Activated CD4-positive, alpha-beta memory T cell treated with anti-CD3 and anti-CD28 coated beads for 36 hours (primary cell): ENCODE measurements at regions not wholly inside any gene's neighbourhood (a gene's known extent, or its start where the extent isn't known, plus 50 kb on each side); places are given as distances from the start of the nearest gene placed in this dataset.

ENCODE experiments used
- CTCF ChIA-PET: fragments of 350-600 bp; sonication (Branson Sonifier 250); formaldehyde crosslinking; loops from one replicate; lab custom pipeline; 2021; ENCODE audit warnings: antibody characterized with exemption, inconsistent platforms; lab: Charles Lee
- POLR2A ChIA-PET: fragments of 350-600 bp; sonication (Branson Sonifier 250); formaldehyde crosslinking; loops from one replicate; lab custom pipeline; 2021; ENCODE audit warnings: antibody characterized with exemption; lab: Charles Lee
- DNase-seq: peaks from one replicate; pipeline ENCODE4 v3.0.0-alpha.2; 2020
- H3K27ac Mint-ChIP-seq: one replicate; pipeline ENCODE4 v1.8.0; 2021; ENCODE audit warnings: mixed read lengths
- H3K27me3 Mint-ChIP-seq: one replicate; pipeline ENCODE4 v1.8.0; 2021; ENCODE audit warnings: mixed read lengths
- H3K36me3 Mint-ChIP-seq: one replicate; pipeline ENCODE4 v1.8.0; 2021; ENCODE audit warnings: mixed read lengths
- H3K4me1 Mint-ChIP-seq: one replicate; pipeline ENCODE4 v1.8.0; 2021; ENCODE audit warnings: low read depth, mixed read lengths
- H3K4me3 Mint-ChIP-seq: one replicate; pipeline ENCODE4 v1.8.0; 2021; ENCODE audit warnings: mild to moderate bottlenecking, mixed read lengths
- H3K9me3 Mint-ChIP-seq: one replicate; pipeline ENCODE4 v1.8.0; 2021; ENCODE audit warnings: mixed read lengths
- intact Hi-C: fragments of 100-400 bp; cut with micrococcal nuclease; formaldehyde crosslinking; loops from one replicate; pipeline ENCODE4 v1.15.1; 2023

- ChIA-PET CTCF (interaction anchor here (0.6 to 1.0 kb wide), 2 partner anchors 147 to 1416 kb away, joined by 3 read pairs; no protein-coding TSS in a partner anchor), POLR2A (no interaction called here)
- Mint-ChIP-seq H3K4me3 (no peak overlapping the region), H3K36me3 (no peaks in the 10 kb centered on the region), H3K9me3 (no peaks in the 10 kb centered on the region), H3K27ac (no peak overlapping the region), H3K4me1 (no peaks in the 10 kb centered on the region), H3K27me3 (no peaks in the 10 kb centered on the region)
- DNase-seq: peak; percentile 31
- intact Hi-C loops: no loop called here
Measured at GRCh38 chr2:35428548-35428947, 927.0 kb upstream of the CRIM1 start.

DNA sequence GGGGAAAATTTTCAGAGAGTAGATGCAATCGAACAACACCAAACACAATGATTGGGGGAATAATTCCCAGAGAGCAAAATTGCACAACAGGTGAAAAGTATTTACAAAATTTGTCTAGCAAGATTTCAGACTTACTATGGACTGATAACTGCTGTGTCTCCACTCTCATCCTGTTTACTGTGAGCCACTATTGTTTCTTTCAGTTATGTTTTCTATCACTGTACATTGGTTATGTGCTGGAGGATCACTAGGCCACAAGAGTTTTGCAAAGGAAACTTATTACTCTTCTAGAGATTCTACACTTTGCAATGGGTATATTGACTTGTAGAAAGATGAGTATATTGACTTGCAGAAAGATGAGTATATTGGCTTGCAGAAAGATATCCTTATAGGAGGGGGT lies 934.1 kb upstream of the CRIM1 start:
- intact Hi-C loops: no loop called here
- ChIA-PET CTCF (interaction anchor here (1.0 kb wide), 1 partner anchor 11 kb away, joined by 4 read pairs; no protein-coding TSS in a partner anchor), POLR2A (no interaction called here)
- H3K9me3 Mint-ChIP-seq: no peaks in the 10 kb centered on the region
- DNase-seq: no peak
- no peaks in the 10 kb centered on the region for H3K36me3 Mint-ChIP-seq
- no peaks in the 10 kb centered on the region for H3K4me1 Mint-ChIP-seq
- H3K4me3 Mint-ChIP-seq: no peak overlapping the region
- no peaks in the 10 kb centered on the region for H3K27me3 Mint-ChIP-seq
- no peak overlapping the region for H3K27ac Mint-ChIP-seq

GRCh38 chr2:35417293-35417692 lies 938.3 kb upstream of the CRIM1 start:
- ChIA-PET POLR2A (no interaction called here), CTCF (interaction anchor here (0.8 kb wide), 1 partner anchor 11 kb away, joined by 3 read pairs; no protein-coding TSS in a partner anchor)
- Mint-ChIP-seq H3K27me3 (peaks cover 3% of the 10 kb centered on the region), H3K4me1 (no peaks in the 10 kb centered on the region), H3K4me3 (no peak overlapping the region), H3K36me3 (no peaks in the 10 kb centered on the region), H3K9me3 (no peaks in the 10 kb centered on the region), H3K27ac (no peak overlapping the region)
- no peak for DNase-seq
- intact Hi-C loops: loop anchor here (10.0 kb wide), 1 partner anchor 1742 kb away; no protein-coding TSS in a partner anchor

DNA sequence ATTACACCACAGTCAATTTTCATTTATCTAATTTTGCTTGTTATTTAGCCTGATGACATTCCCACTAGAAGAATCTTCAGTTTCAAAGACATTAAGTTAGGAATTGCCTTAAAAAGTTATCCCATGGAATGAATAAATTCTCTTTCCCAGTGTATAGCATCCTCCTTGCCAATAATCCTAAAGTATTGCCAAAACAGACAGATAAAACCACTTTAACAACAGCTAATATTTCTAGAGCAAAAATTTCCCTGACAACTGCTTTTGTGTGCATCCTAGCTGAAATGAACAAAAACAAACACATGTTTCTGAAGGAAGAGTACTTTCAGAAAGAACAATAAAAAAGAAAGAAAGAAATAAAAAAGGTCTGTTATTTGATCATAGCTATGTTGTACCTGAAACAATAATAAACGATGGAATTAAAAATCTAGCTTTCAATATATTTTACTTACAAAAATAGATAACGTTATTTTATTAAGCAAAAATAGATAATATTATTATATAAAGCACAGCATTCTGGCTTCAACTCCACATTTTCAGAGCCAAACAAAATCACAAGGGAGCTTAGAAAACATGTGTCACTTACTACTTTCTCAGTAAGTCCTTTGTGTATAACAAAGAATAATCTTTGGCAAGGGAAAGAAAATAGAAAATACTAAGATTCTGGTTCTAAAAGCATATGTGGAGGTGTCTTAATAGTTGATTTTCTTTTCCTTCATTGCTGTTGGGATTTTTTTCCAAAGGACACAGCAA lies 939.0 kb upstream of the CRIM1 start:
- Mint-ChIP-seq H3K27ac (no peak overlapping the region), H3K9me3 (no peaks in the 10 kb centered on the region), H3K4me1 (no peaks in the 10 kb centered on the region), H3K36me3 (no peaks in the 10 kb centered on the region), H3K4me3 (no peak overlapping the region), H3K27me3 (peaks cover 3% of the 10 kb centered on the region)
- intact Hi-C loops: loop anchor here (10.0 kb wide), 1 partner anchor 1742 kb away; no protein-coding TSS in a partner anchor
- POLR2A ChIA-PET: no interaction called here
- CTCF ChIA-PET: interaction anchor here (0.8 kb wide), 1 partner anchor 10 kb away, joined by 3 read pairs; no protein-coding TSS in a partner anchor
- DNase-seq: no peak

GRCh38 chr2:35415942-35416341 lies 939.6 kb upstream of the CRIM1 start:
- intact Hi-C loops: loop anchor here (10.0 kb wide), 1 partner anchor 1741 kb away; no protein-coding TSS in a partner anchor
- H3K4me3 Mint-ChIP-seq: no peak overlapping the region
- no peak for DNase-seq
- no peaks in the 10 kb centered on the region for H3K36me3 Mint-ChIP-seq
- H3K27ac Mint-ChIP-seq: no peak overlapping the region
- peaks cover 3% of the 10 kb centered on the region for H3K27me3 Mint-ChIP-seq
- H3K9me3 Mint-ChIP-seq: no peaks in the 10 kb centered on the region
- POLR2A ChIA-PET: no interaction called here
- no peaks in the 10 kb centered on the region for H3K4me1 Mint-ChIP-seq
- CTCF ChIA-PET: no interaction called here

GRCh38 chr2:35415282-35415681 lies 940.3 kb upstream of the CRIM1 start:
- Mint-ChIP-seq H3K9me3 (no peaks in the 10 kb centered on the region), H3K4me3 (no peak overlapping the region), H3K4me1 (no peaks in the 10 kb centered on the region), H3K36me3 (no peaks in the 10 kb centered on the region), H3K27me3 (peaks cover 3% of the 10 kb centered on the region), H3K27ac (no peak overlapping the region)
- intact Hi-C loops: loop anchor here (10.0 kb wide), 1 partner anchor 1740 kb away; no protein-coding TSS in a partner anchor
- CTCF ChIA-PET: no interaction called here
- POLR2A ChIA-PET: no interaction called here
- no peak for DNase-seq

- CTCF ChIA-PET: interaction anchor here (0.6 to 2.4 kb wide), 11 partner anchors 9 to 1315 kb away, joined by 3 to 7 read pairs (median 3); no protein-coding TSS in a partner anchor
- no peak overlapping the region for H3K27ac Mint-ChIP-seq
- no peak overlapping the region for H3K4me3 Mint-ChIP-seq
- intact Hi-C loops: loop anchor here (1.0 to 10.0 kb wide), 2 partner anchors 1314 to 1736 kb away; no protein-coding TSS in a partner anchor
- POLR2A ChIA-PET: no interaction called here
- peaks cover 3% of the 10 kb centered on the region for H3K27me3 Mint-ChIP-seq
- H3K9me3 Mint-ChIP-seq: no peaks in the 10 kb centered on the region
- H3K36me3 Mint-ChIP-seq: no peaks in the 10 kb centered on the region
- H3K4me1 Mint-ChIP-seq: no peaks in the 10 kb centered on the region
- peak; percentile 52 for DNase-seq
Measured at GRCh38 chr2:35410431-35411061, 945.0 kb upstream of the CRIM1 start.

DNA sequence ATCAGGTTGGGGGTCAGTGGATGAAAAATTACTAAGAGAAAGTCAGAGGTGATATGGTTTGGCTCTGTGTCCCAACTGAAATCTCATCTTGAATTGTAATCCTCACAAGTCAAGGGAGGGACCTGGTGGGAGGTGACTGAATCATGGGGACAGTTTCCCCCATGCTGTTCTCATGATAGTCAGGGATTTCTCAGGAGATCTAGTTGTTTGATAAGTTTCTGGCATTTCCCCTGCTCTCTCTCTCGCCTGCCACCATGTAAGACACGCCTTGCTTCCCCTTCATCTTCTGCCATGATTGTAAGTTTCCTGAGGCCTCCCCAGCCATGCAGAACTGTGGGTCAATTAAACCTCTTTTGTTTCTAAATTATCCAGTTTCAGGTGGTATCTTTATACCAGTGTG lies 945.8 kb upstream of the CRIM1 start:
- Mint-ChIP-seq H3K4me1 (no peaks in the 10 kb centered on the region), H3K36me3 (no peaks in the 10 kb centered on the region), H3K4me3 (no peak overlapping the region), H3K27me3 (peaks cover 3% of the 10 kb centered on the region), H3K27ac (no peak overlapping the region), H3K9me3 (no peaks in the 10 kb centered on the region)
- ChIA-PET POLR2A (no interaction called here), CTCF (interaction anchor here (0.6 to 2.4 kb wide), 7 partner anchors 8 to 1314 kb away, joined by 3 to 7 read pairs (median 3); no protein-coding TSS in a partner anchor)
- intact Hi-C loops: loop anchor here (1.0 to 10.0 kb wide), 2 partner anchors 1313 to 1735 kb away; no protein-coding TSS in a partner anchor
- no peak for DNase-seq

- no peaks in the 10 kb centered on the region for H3K36me3 Mint-ChIP-seq
- intact Hi-C loops: no loop called here
- no peak overlapping the region for H3K4me3 Mint-ChIP-seq
- no peak for DNase-seq
- no peaks in the 10 kb centered on the region for H3K27me3 Mint-ChIP-seq
- ChIA-PET POLR2A (no interaction called here), CTCF (no interaction called here)
- H3K27ac Mint-ChIP-seq: no peak overlapping the region
- H3K9me3 Mint-ChIP-seq: no peaks in the 10 kb centered on the region
- no peaks in the 10 kb centered on the region for H3K4me1 Mint-ChIP-seq
Measured at GRCh38 chr2:35408320-35408719, 947.3 kb upstream of the CRIM1 start.

DNA sequence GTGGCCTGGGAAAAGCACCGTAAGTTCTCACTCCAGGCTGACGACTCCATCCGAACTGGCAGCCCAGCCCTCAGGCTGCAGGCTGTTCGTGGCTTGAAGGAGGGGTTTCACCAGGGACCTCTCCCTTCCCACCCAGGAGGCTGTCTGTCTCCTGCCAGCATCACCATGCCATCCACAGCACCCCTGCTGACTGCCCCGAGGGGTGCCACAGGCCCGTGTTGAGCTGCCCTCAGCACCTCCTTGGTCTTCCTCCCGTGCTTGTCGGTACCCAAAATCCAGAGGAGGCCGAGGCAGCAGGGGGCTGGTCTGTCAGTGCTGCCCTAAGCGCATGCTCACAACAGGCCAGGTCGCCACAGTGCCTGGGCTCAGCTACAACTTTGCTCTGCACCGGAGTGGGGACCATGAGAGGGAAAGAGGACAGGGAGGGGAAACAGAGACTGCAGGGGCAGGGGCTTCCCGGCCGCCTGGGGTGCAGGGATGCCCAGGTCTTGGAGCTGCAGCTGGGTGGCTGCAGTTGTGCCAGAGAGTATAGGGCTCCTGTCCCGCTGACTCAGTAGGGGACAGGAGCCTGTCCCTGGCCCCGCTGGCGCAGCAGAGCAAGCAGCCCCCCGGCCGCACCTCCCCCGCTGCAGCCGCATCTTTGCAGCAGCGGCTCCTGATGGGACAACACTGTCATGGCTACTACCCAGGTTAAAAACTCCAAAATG lies 963.7 kb upstream of the CRIM1 start:
- intact Hi-C loops: no loop called here
- Mint-ChIP-seq H3K4me1 (no peaks in the 10 kb centered on the region), H3K36me3 (no peaks in the 10 kb centered on the region), H3K27ac (no peak overlapping the region), H3K4me3 (no peak overlapping the region), H3K9me3 (no peaks in the 10 kb centered on the region), H3K27me3 (no peaks in the 10 kb centered on the region)
- ChIA-PET POLR2A (no interaction called here), CTCF (no interaction called here)
- DNase-seq: no peak

DNA sequence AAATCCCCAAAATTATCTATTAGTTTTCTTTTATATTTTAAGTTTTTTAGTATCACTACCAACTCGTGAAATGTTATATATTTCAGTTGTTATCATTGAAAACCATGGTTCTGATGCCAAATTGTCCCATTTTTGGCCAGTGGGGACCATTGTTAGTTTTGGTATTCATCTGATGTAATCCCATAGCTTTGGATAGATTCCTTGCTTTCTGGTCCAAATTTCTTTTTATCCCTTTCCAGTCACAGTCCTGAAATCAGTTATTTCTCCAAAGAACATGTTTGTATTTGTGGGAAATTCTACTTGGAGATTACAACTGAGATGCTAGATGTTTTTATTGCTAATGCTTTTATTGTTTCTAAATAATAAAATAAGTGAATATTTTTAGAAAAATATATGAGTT lies 976.8 kb upstream of the CRIM1 start:
- Mint-ChIP-seq H3K4me3 (no peak overlapping the region), H3K27ac (no peak overlapping the region), H3K36me3 (no peaks in the 10 kb centered on the region), H3K9me3 (no peaks in the 10 kb centered on the region), H3K4me1 (no peaks in the 10 kb centered on the region), H3K27me3 (no peaks in the 10 kb centered on the region)
- CTCF ChIA-PET: no interaction called here
- intact Hi-C loops: no loop called here
- no peak for DNase-seq
- POLR2A ChIA-PET: no interaction called here

GRCh38 chr2:35374845-35375244 lies 980.7 kb upstream of the CRIM1 start:
- CTCF ChIA-PET: no interaction called here
- Mint-ChIP-seq H3K4me1 (no peaks in the 10 kb centered on the region), H3K27ac (no peak overlapping the region), H3K36me3 (no peaks in the 10 kb centered on the region), H3K9me3 (no peaks in the 10 kb centered on the region), H3K27me3 (no peaks in the 10 kb centered on the region), H3K4me3 (no peak overlapping the region)
- POLR2A ChIA-PET: no interaction called here
- no peak for DNase-seq
- intact Hi-C loops: no loop called here
